ENCODE measurements at regions not wholly inside any gene's neighbourhood (a gene's known extent, or its start where the extent isn't known, plus 50 kb on each side); places are given as distances from the start of the nearest gene placed in this dataset.

DNA sequence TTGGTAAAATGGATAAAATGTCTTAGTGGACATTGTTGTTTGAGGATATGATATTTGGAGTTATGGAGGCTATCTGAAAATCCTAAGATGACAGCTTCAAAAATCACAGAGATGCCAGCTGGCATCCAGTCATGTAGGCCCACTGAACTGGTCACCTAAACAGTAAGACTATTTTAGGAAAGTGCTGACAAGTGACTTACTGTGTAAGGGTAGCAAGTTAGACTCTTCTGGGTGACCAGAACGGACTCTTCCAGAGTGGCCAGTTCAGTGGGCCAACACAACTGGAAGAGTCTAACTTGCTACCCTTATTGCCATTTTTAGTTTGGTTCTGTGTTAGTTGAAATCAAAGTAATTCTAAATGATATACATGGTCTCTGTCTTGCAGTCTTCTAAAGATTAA, 61.4 kb upstream of the ATP8A1 start:
- Histone ChIP-seq H3K27ac (no peak overlapping the region), H3K27me3 (no peaks in the 10 kb centered on the region), H3K36me3 (no peaks in the 10 kb centered on the region), H3K4me1 (no peaks in the 10 kb centered on the region), H3K9me3 (no peaks in the 10 kb centered on the region), H3K4me3 (no peak overlapping the region)
- intact Hi-C loops (cut with DNase I) = no loop called here
- no peak for TF ChIP-seq POLR2A (IDR thresholded peaks at IDR 0.05)
- TF ChIP-seq, protein P1, sequence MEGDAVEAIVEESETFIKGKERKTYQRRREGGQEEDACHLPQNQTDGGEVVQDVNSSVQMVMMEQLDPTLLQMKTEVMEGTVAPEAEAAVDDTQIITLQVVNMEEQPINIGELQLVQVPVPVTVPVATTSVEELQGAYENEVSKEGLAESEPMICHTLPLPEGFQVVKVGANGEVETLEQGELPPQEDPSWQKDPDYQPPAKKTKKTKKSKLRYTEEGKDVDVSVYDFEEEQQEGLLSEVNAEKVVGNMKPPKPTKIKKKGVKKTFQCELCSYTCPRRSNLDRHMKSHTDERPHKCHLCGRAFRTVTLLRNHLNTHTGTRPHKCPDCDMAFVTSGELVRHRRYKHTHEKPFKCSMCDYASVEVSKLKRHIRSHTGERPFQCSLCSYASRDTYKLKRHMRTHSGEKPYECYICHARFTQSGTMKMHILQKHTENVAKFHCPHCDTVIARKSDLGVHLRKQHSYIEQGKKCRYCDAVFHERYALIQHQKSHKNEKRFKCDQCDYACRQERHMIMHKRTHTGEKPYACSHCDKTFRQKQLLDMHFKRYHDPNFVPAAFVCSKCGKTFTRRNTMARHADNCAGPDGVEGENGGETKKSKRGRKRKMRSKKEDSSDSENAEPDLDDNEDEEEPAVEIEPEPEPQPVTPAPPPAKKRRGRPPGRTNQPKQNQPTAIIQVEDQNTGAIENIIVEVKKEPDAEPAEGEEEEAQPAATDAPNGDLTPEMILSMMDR (IDR thresholded peaks at IDR 0.05) = no peak
- ATAC-seq = peak in 2 of 4 donors; percentile 58 to 75
- 16 to 57% (median 39%) methylated on average over 1 of the region's 1 CpG for WGBS, 4 donors
- DNase-seq = no peak

DNA sequence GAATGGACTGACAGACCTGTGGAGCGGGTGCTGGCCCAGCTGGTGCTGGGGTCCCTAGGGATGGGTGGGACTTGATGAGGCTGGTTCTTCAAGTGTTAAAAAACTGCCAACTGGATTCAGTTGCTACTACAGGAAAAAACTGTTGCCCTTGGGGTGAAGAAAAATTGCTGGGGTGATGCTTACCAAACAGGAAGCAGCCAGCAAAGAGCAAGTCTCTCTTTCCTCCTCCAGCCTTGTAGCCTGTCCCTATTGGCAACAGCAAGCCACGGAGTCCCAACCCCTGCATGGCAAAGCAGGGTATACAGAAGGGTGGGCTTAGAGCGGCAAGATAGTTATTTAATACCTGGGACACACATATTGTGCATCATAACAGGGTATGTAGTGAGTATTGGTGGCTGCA, 60.1 kb upstream of the ATP8A1 start:
- H3K27me3 ChIP-seq = no peaks in the 10 kb centered on the region
- no peak overlapping the region for H3K4me3 ChIP-seq
- intact Hi-C loops (cut with DNase I) = no loop called here
- WGBS, 4 donors = 74 to 80% (median 79%) methylated on average over 3 of the region's 3 CpGs
- H3K4me1 ChIP-seq = no peaks in the 10 kb centered on the region
- no peaks in the 10 kb centered on the region for H3K9me3 ChIP-seq
- ATAC-seq = no peak
- H3K27ac ChIP-seq = no peak overlapping the region
- no peaks in the 10 kb centered on the region for H3K36me3 ChIP-seq
- DNase-seq = no peak
- TF ChIP-seq POLR2A (IDR thresholded peaks at IDR 0.05) = no peak

DNA sequence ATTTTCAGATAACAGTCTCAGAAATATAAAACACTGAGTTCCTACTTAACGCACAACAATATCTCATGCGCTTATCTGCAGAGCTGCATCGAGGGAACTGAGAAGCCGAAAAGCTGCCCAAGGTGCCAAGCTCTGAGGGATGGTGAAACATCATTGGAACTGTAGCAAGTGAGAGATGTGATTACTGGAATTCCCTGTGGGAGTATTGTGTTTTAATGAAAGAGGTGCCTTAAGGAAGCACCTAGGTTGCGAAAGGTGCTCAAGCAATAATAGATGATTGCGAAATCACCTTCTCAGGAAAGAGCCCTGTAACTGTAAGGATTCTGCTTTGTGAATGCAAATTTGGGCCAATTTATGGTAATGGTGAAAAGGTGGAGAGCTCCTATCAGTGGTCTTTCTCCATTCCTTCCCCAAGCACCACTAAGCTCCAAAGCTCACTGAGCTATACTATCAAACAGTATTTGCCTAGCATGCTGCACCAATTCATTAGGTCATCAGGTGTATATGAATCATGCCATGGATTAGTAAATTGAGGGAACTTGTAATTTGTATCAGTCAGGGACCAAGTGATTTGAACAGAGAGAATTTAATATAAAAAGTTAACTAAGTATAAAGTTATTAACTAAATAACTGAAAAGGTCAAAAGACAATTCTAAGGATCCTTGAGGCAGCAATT, 59.0 kb upstream of the ATP8A1 start:
- Histone ChIP-seq H3K27me3 (no peaks in the 10 kb centered on the region), H3K27ac (no peak overlapping the region), H3K36me3 (no peaks in the 10 kb centered on the region), H3K4me1 (no peaks in the 10 kb centered on the region), H3K4me3 (no peak overlapping the region), H3K9me3 (no peaks in the 10 kb centered on the region)
- no peak for ATAC-seq
- intact Hi-C loops (cut with DNase I) = no loop called here
- 74 to 89% (median 77%) methylated on average over 6 of the region's 6 CpGs for WGBS, 4 donors
- TF ChIP-seq, protein P1 (IDR thresholded peaks at IDR 0.05) = no peak
- no peak for TF ChIP-seq POLR2A (IDR thresholded peaks at IDR 0.05)
- DNase-seq = no peak

DNA sequence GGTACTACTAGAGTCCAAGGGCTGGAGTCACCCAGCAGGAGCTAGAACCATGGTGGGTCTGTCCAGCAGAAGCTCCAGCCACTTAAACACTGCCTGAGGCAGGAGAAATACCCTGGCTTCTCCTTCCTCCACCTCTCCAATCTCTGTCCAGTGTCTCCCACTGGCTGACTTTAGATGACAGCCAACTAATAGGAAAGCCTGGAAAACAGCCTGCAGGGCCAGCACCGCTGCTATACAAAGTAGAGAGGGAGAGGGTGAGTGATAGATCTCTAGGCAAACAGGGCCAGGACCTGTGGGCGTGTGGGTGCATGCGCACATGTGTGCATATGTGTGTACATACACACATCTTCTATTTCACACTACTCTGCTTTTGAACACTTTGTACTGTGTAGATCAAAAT, 56.5 kb upstream of the ATP8A1 start:
- WGBS, 4 donors = 71 to 92% (median 88%) methylated on average over 3 of the region's 3 CpGs
- no peak for TF ChIP-seq POLR2A (IDR thresholded peaks at IDR 0.05)
- TF ChIP-seq, protein P1 (IDR thresholded peaks at IDR 0.05) = no peak
- no peaks in the 10 kb centered on the region for H3K9me3 ChIP-seq
- no peak for DNase-seq
- H3K27ac ChIP-seq = no peak overlapping the region
- ATAC-seq = peak in 2 of 4 donors; percentile 29 to 49
- no peaks in the 10 kb centered on the region for H3K27me3 ChIP-seq
- intact Hi-C loops (cut with DNase I) = no loop called here
- no peaks in the 10 kb centered on the region for H3K36me3 ChIP-seq
- H3K4me3 ChIP-seq = no peak overlapping the region
- H3K4me1 ChIP-seq = no peaks in the 10 kb centered on the region

DNA sequence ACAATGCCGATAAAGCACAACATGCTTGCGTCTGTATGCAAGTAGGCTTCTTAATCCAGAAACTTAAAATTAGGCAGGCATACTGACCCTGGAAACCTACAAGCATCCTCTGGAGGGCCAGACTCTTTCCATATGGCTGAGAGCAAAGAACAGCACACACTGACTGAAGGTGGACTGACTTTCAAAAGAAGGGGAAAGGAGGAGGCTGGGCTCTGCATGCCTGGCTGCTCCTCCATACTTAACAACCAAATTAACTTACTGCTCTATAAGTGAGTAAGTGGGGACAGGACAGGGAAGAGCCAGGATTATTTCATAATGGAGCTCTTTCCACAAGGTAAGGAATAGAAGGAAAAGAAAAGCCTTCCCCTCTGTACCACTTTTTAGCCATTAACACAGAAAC, 55.9 kb upstream of the ATP8A1 start:
- H3K36me3 ChIP-seq = no peaks in the 10 kb centered on the region
- no peaks in the 10 kb centered on the region for H3K27me3 ChIP-seq
- 45 to 97% (median 70%) methylated on average over 2 of the region's 2 CpGs for WGBS, 4 donors
- intact Hi-C loops (cut with DNase I) = no loop called here
- no peak overlapping the region for H3K27ac ChIP-seq
- no peak overlapping the region for H3K4me3 ChIP-seq
- TF ChIP-seq POLR2A (IDR thresholded peaks at IDR 0.05) = no peak
- TF ChIP-seq, protein P1 (IDR thresholded peaks at IDR 0.05) = no peak
- H3K9me3 ChIP-seq = no peaks in the 10 kb centered on the region
- ATAC-seq (no peak), DNase-seq (no peak)
- no peaks in the 10 kb centered on the region for H3K4me1 ChIP-seq
